ENCODE measurements at regions not wholly inside any gene's neighbourhood (a gene's known extent, or its start where the extent isn't known, plus 50 kb on each side); places are given as distances from the start of the nearest gene placed in this dataset.
"Not testable (repeated sequence)": the region's sequence is repeated elsewhere in the genome, so short reads cannot be mapped to it uniquely, and the experiment has no call there.

GRCh38 chr6:71681234-71681867 is 205.0 kb upstream of the RIMS1 start:
- no peak overlapping the region for H3K27ac ChIP-seq (ENCODE audit: insufficient read length, low read depth, low read length)

GRCh38 chr6:71686021-71686677 is 200.2 kb upstream of the RIMS1 start:
- not testable (repeated sequence) for H3K36me3 Mint-ChIP-seq (ENCODE audit: insufficient read depth in 1 of 3, low read depth in 3 of 3); H3K27ac ChIP-seq (ENCODE audit: insufficient read length, low read depth, low read length); H3K27me3 ChIP-seq (ENCODE audit: insufficient read depth, low read length); H3K9me3 ChIP-seq (ENCODE audit: control insufficient read depth, low read depth, low read length); H2BK20ac ChIP-seq (ENCODE audit: low read depth, low read length, poor library complexity, severe bottlenecking); H2BK120ac ChIP-seq (ENCODE audit: low read depth, low read length, poor library complexity, severe bottlenecking); DNase-seq; H3K9me3 Mint-ChIP-seq; H3K56ac ChIP-seq (ENCODE audit: insufficient read length, low read depth, low read length); H3K14ac ChIP-seq (ENCODE audit: insufficient read depth, low read length); H2BK15ac ChIP-seq (ENCODE audit: low read depth, low read length); H2BK12ac ChIP-seq (ENCODE audit: insufficient read length, low read depth, low read length); H2AK5ac ChIP-seq (ENCODE audit: insufficient read length, low read length); H3K4me2 ChIP-seq (ENCODE audit: insufficient read depth, insufficient read length, low read length); H3K18ac ChIP-seq (ENCODE audit: insufficient read length, low read depth, low read length); H2BK5ac ChIP-seq (ENCODE audit: insufficient read length, low read length); H3K27me3 Mint-ChIP-seq (ENCODE audit: low read depth); H4K5ac ChIP-seq (ENCODE audit: insufficient read length, low read depth, low read length); H3K4me3 Mint-ChIP-seq; H4K91ac ChIP-seq (ENCODE audit: insufficient read length, low read depth, low read length); H3K4me1 ChIP-seq (ENCODE audit: insufficient read depth, low read length); H4K8ac ChIP-seq (replicated peaks; ENCODE audit: insufficient read length, low read depth, low read length); H3K4me1 Mint-ChIP-seq; H4K20me1 ChIP-seq (ENCODE audit: control insufficient read depth, insufficient read depth, insufficient read length); H3K4ac ChIP-seq (ENCODE audit: low read depth, low read length); H3K23ac ChIP-seq (ENCODE audit: insufficient read length, low read depth, low read length); H3K79me1 ChIP-seq (ENCODE audit: insufficient read depth, low read depth, low read length, poor library complexity, severe bottlenecking); H3K79me2 ChIP-seq (ENCODE audit: insufficient read depth, low read length); H3K9ac ChIP-seq (ENCODE audit: extremely low read depth, insufficient read length, low read length); H3T11ph ChIP-seq (ENCODE audit: low read length); H3K23me2 ChIP-seq (ENCODE audit: insufficient read length, low read depth, low read length, poor library complexity, severe bottlenecking); H2AFZ ChIP-seq (ENCODE audit: low read length)
- no CpG with 5 or more reads among the region's 23 CpGs for WGBS (ENCODE audit: extremely low coverage, insufficient read length, low lambda C conversion rate)
- peak overlapping the region in 1 of 3 experiments; percentile 72; a peak in 1 of 7 replicates for H3K27ac Mint-ChIP-seq

More at GRCh38 chr6:71681234-71681867, 205.0 kb upstream of the RIMS1 start:
- Histone ChIP-seq H3K9me3 (ENCODE audit: control insufficient read depth, low read depth, low read length) (no peaks in the 10 kb centered on the region), H3K27me3 (ENCODE audit: insufficient read depth, low read length) (no peaks in the 10 kb centered on the region; the same call in 1 of the 2 replicates), H3K56ac (ENCODE audit: insufficient read length, low read depth, low read length) (no peak overlapping the region), H2BK120ac (ENCODE audit: low read depth, low read length, poor library complexity, severe bottlenecking) (no peak overlapping the region), H2BK15ac (ENCODE audit: low read depth, low read length) (no peak overlapping the region), H3K18ac (ENCODE audit: insufficient read length, low read depth, low read length) (no peak overlapping the region), H3K79me1 (ENCODE audit: insufficient read depth, low read depth, low read length, poor library complexity, severe bottlenecking) (no peaks in the 10 kb centered on the region), H4K8ac (replicated peaks; ENCODE audit: insufficient read length, low read depth, low read length) (no peak overlapping the region), H2BK20ac (ENCODE audit: low read depth, low read length, poor library complexity, severe bottlenecking) (no peak overlapping the region), H4K91ac (ENCODE audit: insufficient read length, low read depth, low read length) (no peak overlapping the region), H3K4me2 (ENCODE audit: insufficient read depth, insufficient read length, low read length) (no peak overlapping the region), H3K23ac (ENCODE audit: insufficient read length, low read depth, low read length) (no peak overlapping the region), H3K23me2 (ENCODE audit: insufficient read length, low read depth, low read length, poor library complexity, severe bottlenecking) (no peaks in the 10 kb centered on the region), H2BK5ac (ENCODE audit: insufficient read length, low read length) (no peak overlapping the region), H3K14ac (ENCODE audit: insufficient read depth, low read length) (no peak overlapping the region), H2AFZ (ENCODE audit: low read length) (no peak overlapping the region), H3K4ac (ENCODE audit: low read depth, low read length) (no peak overlapping the region), H2AK5ac (ENCODE audit: insufficient read length, low read length) (no peak overlapping the region), H3K9ac (ENCODE audit: extremely low read depth, insufficient read length, low read length) (no peak overlapping the region), H3K4me1 (ENCODE audit: insufficient read depth, low read length) (no peaks in the 10 kb centered on the region), H4K5ac (ENCODE audit: insufficient read length, low read depth, low read length) (no peak overlapping the region), H2BK12ac (ENCODE audit: insufficient read length, low read depth, low read length) (no peak overlapping the region), H4K20me1 (ENCODE audit: control insufficient read depth, insufficient read depth, insufficient read length) (no peaks in the 10 kb centered on the region), H3T11ph (ENCODE audit: low read length) (no peak overlapping the region), H3K79me2 (ENCODE audit: insufficient read depth, low read length) (no peaks in the 10 kb centered on the region)
- Mint-ChIP-seq H3K4me1 (no peaks in the 10 kb centered on the region; a peak in 1 of 4 replicates), H3K4me3 (no peak overlapping the region), H3K27me3 (ENCODE audit: low read depth) (no peaks in the 10 kb centered on the region; the same call in 1 of the 2 replicates), H3K36me3 (ENCODE audit: insufficient read depth in 1 of 3, low read depth in 3 of 3) (no peaks in the 10 kb centered on the region), H3K27ac (no peak overlapping the region), H3K9me3 (no peaks in the 10 kb centered on the region)
- TF ChIP-seq CTCF (conservative IDR thresholded peaks at IDR 0.05): no peak
- no CpG with 5 or more reads among the region's 2 CpGs for WGBS (ENCODE audit: extremely low coverage, insufficient read length, low lambda C conversion rate)
- no peak for DNase-seq
